HTR-8/SVneo (cell line): ENCODE measurements at regions not wholly inside any gene's neighbourhood (a gene's known extent, or its start where the extent isn't known, plus 50 kb on each side); places are given as distances from the start of the nearest gene placed in this dataset.
"Not testable (repeated sequence)": the region's sequence is repeated elsewhere in the genome, so short reads cannot be mapped to it uniquely, and the experiment has no call there.

Experiments used
- DNase-seq: peaks from one replicate; pipeline ENCODE4 v3.0.0; 2011; ENCODE audit warnings: low spot score, mixed read lengths; ENCODE audit not compliant: insufficient read length
- FAIRE-seq: peaks from 2 replicates; lab custom pipeline; 2011; peaks lifted over from hg19 to GRCh38; lab: Jason Lieb, UNC

DNA sequence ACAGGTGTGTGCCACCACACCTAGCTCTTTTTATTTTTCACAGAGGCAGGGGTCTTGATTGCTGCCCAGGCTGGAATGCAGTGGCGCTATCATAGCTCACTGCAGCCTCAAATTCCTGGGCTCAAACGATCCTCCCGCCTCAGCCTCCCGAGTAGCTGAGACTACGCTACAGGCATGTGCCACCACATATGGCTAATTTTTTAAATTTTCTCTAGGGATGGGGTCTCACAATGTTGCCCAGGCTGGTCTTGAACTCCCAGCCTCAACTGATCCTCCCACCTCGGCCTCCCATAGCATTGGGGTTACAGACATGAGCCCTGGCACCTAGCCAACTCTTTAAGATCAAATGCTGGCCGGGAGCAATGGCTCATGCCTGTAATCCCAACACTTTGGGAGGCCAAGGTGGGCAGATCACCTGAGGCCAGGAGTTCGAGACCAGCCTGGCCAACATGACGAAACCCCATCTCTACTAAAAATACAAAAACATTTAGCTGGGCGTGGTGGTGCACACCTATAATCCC, 50.6 kb upstream of the MYL10 start:
- not testable (repeated sequence) for FAIRE-seq, DNase-seq

GRCh38 chr7:101680406-101681145, 51.5 kb upstream of the MYL10 start:
- no peak for FAIRE-seq
- DNase-seq = no peak

DNA sequence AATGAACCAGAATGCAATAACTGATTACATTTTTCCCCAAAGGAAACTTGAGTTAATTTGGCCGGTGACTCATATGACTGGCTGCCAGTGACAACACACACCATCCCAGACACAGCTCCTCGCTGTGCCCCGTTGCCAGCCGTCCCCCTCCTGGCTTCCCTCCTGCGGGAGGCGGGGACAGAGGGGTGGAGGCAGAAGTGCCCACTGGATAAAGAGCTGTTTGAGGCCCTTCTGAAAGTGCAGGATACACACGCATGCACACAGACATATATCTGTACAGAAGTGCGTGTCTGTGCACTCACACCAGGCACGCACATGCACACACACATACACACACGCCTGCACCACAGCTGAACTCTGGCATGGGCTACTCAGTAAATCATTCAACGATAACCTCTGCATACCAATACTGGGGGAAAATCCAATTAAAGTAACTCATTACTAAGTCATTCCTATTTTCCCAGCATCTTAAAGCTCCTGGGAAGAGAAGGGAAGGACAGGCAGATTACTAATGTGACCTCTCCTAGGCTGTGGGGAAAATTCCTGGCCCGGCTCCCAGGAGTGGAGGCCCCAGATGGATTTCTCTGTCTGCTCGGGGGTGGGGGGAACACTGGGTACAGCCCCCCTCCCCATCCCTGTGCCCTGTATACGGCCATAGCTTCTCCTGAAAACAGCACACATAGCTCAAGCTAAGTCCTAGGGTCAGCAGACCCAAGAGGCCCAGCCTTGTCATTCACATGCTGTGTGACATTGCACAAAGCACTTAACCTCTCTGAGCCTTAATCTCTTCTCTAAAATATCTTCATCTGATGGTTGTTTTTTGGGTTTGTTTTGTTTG, 52.3 kb upstream of the MYL10 start:
- DNase-seq (peak; percentile 79), FAIRE-seq (peak; percentile 54)

DNA sequence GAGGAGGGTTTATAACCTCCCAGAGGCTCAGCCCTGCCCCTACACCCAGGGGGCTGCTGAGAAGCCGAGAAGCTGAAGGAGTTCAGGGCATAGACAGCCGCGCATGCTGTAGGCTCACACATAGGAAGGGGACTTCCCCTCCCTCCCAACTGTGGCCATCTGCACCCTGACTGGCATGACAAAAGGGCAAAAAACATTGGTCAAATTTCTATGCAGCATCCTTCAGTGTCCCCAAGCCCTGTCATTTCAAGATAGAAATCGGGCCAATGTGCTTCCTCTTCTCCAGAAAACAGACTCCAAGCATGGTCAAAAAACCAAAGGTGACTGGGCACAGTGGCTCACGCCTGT, 55.9 kb upstream of the MYL10 start:
- FAIRE-seq (no peak), DNase-seq (no peak)

DNA sequence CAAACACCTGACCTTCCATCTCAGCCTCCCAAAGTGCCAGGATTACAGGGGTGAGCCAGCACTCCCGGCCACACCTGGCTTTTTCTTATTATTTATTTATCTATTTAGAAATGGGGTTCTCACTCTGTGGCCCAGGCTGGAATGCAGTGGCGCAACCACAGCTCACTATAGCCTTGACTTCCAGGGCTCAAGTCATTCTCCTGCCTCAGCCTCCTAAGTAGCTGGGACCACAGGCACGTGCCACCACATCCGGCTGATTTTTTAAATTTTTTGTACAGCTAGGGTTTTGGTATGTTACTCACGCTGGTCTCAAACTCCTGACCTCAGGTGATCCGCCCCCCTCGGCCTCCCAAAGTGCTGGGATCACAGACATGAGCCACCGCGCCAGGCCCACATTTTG, 56.9 kb upstream of the MYL10 start:
- FAIRE-seq (no peak), DNase-seq (no peak)

- DNase-seq (no peak), FAIRE-seq (no peak)
These were observed 58.0 kb upstream of the MYL10 start for GRCh38 chr7:101687081-101687480.

DNA sequence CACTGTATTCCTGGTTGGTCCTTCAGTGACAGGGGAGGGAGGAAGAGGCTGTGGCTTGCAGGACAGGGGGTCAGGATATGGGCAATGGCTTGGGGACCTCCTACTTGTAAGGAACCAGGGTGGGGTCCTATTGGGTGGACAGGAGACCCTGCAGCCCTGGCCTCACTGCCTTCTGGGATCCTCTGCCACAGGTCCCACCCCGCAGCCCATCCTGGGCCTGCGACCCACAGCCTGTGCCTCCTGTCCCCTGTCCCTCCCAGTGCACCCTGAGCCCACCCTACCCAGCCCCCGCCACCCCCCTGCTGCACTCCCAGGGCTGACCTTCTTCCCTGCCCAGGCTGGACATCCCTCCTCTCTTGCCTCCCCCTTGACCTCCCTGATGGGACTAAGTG, 58.7 kb upstream of the MYL10 start:
- no peak for DNase-seq
- no peak for FAIRE-seq

GRCh38 chr7:101688183-101688831, 59.2 kb upstream of the MYL10 start:
- FAIRE-seq (no peak), DNase-seq (peak; percentile 65)

GRCh38 chr7:101688995-101689907, 60.2 kb upstream of the MYL10 start:
- DNase-seq = no peak
- FAIRE-seq = no peak

DNA sequence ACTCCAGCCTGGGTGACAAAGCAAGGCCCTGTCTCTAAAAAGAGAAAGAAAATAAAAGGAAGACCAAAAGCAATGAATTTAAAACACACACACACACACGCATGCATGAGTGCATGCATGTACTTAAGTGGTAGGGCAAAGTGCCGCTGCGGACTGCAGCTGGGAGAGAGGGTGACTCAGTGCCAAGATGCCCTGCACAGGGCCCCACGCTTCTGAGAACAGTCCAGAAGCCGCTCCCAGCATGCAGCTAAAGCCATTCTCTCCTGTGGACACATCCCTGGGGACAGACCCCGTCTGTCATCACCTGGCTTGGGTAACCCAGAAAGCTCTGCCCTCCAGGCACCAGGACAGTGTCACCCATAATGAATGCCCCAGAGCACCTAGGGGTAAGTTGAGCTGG, 61.0 kb upstream of the MYL10 start:
- no peak for FAIRE-seq
- DNase-seq = no peak

DNA sequence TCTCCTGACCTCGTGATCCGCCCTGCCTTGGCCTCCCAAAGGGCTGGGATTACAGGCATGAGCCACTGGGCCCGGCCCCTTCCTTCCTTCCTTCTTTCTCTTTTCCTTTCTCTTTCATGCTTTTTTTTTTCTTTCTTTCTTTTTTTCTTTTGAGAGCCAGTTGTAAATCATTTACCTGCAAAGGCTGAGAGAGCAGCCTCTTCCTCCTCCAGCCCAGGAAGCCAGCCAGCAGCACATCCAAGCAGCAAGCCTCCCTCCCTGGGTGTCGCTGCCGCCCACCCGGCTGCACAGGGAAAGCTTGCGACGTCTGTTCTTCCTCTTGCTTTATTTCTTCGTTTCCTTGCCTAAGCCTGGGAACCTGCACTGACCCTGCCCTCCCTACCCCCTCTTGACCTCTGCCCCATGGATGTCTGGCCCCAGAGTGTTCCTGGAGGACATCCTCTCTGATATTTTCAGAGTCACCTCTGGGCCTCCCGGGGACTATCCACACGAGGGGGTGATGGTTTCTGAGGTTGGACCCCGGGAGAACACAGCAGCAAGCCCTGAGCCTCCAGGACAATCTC, 62.8 kb upstream of the MYL10 start:
- FAIRE-seq (no peak), DNase-seq (no peak)

- DNase-seq = no peak
- FAIRE-seq = no peak
These were observed 64.5 kb upstream of the MYL10 start for GRCh38 chr7:101693498-101694091.

DNA sequence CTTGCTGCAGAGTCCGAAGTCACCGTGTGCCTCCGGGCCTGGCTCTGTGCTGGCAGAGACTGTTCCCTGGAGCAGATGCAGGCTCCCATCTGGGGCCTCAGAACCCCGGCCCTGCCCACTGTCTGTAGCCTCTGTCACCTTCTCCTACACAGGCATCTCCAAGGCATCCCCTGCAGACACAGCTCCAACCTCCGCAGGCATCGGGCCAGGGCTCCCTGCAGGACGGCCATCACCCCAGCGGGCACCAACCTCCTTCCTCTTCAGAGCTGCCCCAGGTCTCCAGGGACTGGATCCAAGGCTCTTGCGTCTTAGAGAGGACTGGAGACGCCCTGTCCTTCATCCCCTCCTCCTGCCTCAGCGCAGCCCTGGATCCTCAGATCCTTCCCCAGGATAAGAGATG, 69.9 kb upstream of the MYL10 start:
- no peak for FAIRE-seq

DNA sequence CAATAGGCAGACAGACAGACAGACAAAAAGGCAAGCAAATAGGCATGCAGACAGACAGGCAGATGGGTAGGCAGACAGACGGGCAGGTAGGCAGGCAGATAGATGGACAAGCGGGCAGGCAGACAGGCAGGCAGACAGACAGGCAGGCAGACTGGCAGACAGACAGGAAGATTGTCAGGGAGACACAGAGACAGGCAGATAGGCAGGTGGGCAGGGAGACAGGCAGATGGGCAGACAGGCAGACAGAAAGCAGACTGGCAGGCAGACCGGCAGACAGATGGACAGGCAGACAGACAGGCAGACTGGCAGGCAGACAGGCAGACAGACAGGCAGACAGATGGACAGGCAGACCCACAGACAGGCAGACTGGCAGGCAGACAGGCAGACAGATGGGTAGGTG, 70.3 kb upstream of the MYL10 start:
- FAIRE-seq = no peak
- no peak for DNase-seq

More for the DNA sequence above, 69.9 kb upstream of the MYL10 start:
- no peak for DNase-seq

- FAIRE-seq (no peak), DNase-seq (no peak)
These were observed 71.1 kb upstream of the MYL10 start for GRCh38 chr7:101699881-101700823.

GRCh38 chr7:101701153-101701794, 72.2 kb upstream of the MYL10 start:
- FAIRE-seq (no peak), DNase-seq (no peak)

GRCh38 chr7:101702362-101702850, 73.3 kb upstream of the MYL10 start:
- DNase-seq (no peak), FAIRE-seq (no peak)

DNA sequence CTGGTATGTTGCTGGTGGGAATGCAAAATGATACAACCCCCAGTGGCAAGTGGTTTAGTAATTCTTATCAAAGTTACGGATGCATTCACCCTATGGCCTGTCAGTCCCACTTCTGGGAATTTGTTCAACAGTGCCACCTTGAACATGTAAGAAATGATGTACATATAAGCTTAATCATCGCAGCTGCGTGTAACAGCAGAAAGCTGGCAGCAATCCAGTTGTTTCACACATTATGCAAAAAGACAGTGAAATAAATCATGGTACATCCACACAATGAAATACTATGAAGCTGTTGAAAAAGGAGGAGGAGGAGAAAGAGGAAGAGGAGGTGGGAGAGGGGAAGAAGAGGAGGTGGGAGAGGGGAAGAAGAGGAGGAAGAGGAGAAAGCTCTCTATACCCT, 76.2 kb upstream of the MYL10 start:
- no peak for FAIRE-seq

More for the DNA sequence above, 76.2 kb upstream of the MYL10 start:
- DNase-seq = no peak
